SK-N-SH treated with all-trans-retinoic acid at 6 μM for 48 hours (cell line): ENCODE measurements at regions not wholly inside any gene's neighbourhood (a gene's known extent, or its start where the extent isn't known, plus 50 kb on each side); places are given as distances from the start of the nearest gene placed in this dataset.

Experiments
- ARNTL ChIP-seq: fragments of 450-650 bp; formaldehyde crosslinking; IDR thresholded peaks from 2 replicates; pipeline ENCODE4 v1.5.0; 2020; ENCODE audit warnings: low read depth, mild to moderate bottlenecking, moderate library complexity, borderline replicate concordance
- CREB5 ChIP-seq: fragments of 250-450 bp; sonication (Bioruptor Pico); IDR thresholded peaks from 2 replicates; pipeline ENCODE4 v1.5.1; 2020; ENCODE audit warnings: low read depth, mild to moderate bottlenecking, moderate library complexity
- GLIS3 ChIP-seq: fragments of 250-450 bp; sonication (Bioruptor Pico); IDR thresholded peaks from 2 replicates; pipeline ENCODE4 v1.5.0; 2020; ENCODE audit warnings: mild to moderate bottlenecking, moderate library complexity
- ISL1 ChIP-seq: fragments of 250-450 bp; sonication (Bioruptor Pico); IDR thresholded peaks from 2 replicates; pipeline ENCODE4 v2.1.2; 2022; ENCODE audit warnings: mild to moderate bottlenecking, moderate library complexity
- RARB ChIP-seq: fragments of 250-450 bp; sonication (Bioruptor Pico); IDR thresholded peaks from 2 replicates; pipeline ENCODE4 v1.8.0; 2021; ENCODE audit warnings: mild to moderate bottlenecking, moderate library complexity
- ZFP3 ChIP-seq: fragments of 250-450 bp; sonication (Bioruptor Pico); IDR thresholded peaks from 2 replicates; pipeline ENCODE4 v1.5.0; 2020; ENCODE audit warnings: mild to moderate bottlenecking, moderate library complexity
- ZFP30 ChIP-seq: fragments of 450-650 bp; formaldehyde crosslinking; IDR thresholded peaks from 2 replicates; pipeline ENCODE4 v1.5.0; 2022; ENCODE audit warnings: mild to moderate bottlenecking, moderate library complexity
- ZNF565 ChIP-seq: fragments of 450-650 bp; formaldehyde crosslinking; conservative IDR thresholded peaks from 2 replicates; pipeline ENCODE4 v1.5.0; 2020; ENCODE audit warnings: low read depth, mild to moderate bottlenecking, moderate library complexity
- TF ChIP-seq, protein P1 (sequence below): fragments of 250-450 bp; sonication (Bioruptor Pico); IDR thresholded peaks from 2 replicates; pipeline ENCODE4 v1.8.0; 2020; ENCODE audit warnings: mild to moderate bottlenecking, moderate library complexity, borderline replicate concordance

GRCh38 chr7:47709051-47709450 lies 127.1 kb upstream of the TNS3 start:
- TF ChIP-seq ISL1 (CRISPR knock-in tag) (no peak), ZFP30 (CRISPR knock-in tag) (no peak), ARNTL (no peak), ZNF565 (CRISPR knock-in tag) (no peak), ZFP3 (no peak), CREB5 (CRISPR knock-in tag) (no peak), RARB (no peak), GLIS3 (no peak)
- TF ChIP-seq, protein P1, sequence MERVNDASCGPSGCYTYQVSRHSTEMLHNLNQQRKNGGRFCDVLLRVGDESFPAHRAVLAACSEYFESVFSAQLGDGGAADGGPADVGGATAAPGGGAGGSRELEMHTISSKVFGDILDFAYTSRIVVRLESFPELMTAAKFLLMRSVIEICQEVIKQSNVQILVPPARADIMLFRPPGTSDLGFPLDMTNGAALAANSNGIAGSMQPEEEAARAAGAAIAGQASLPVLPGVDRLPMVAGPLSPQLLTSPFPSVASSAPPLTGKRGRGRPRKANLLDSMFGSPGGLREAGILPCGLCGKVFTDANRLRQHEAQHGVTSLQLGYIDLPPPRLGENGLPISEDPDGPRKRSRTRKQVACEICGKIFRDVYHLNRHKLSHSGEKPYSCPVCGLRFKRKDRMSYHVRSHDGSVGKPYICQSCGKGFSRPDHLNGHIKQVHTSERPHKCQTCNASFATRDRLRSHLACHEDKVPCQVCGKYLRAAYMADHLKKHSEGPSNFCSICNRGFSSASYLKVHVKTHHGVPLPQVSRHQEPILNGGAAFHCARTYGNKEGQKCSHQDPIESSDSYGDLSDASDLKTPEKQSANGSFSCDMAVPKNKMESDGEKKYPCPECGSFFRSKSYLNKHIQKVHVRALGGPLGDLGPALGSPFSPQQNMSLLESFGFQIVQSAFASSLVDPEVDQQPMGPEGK (CRISPR knock-in tag), result no peak
